H1 (cell line): ENCODE measurements at regions not wholly inside any gene's neighbourhood (a gene's known extent, or its start where the extent isn't known, plus 50 kb on each side); places are given as distances from the start of the nearest gene placed in this dataset.

Experiments
- CTCF ChIP-seq, 3 experiments: IDR thresholded peaks; 1 replicate in 2 of 3; 2 replicates in 1 of 3; pipeline versions ENCODE4 v1.5.1 to v1.6.1; 2011; ENCODE audit warnings: low read length in 3 of 3, mild to moderate bottlenecking in 3 of 3, inconsistent platforms in 2 of 3, low read depth in 1 of 3, moderate library complexity in 1 of 3; ENCODE audit not compliant: insufficient read depth in 1 of 3; ENCODE audit errors: control extremely low read depth in 1 of 3
- POLR2AphosphoS5 ChIP-seq: IDR thresholded peaks from 2 replicates; pipeline ENCODE4 v1.6.1; 2011; ENCODE audit warnings: low read depth, low read length
- SAP30 ChIP-seq: fragments of 300-600 bp; sonication (generic); IDR thresholded peaks from 2 replicates; pipeline ENCODE4 v1.7.1; 2012; ENCODE audit warnings: low read length, moderate library complexity, mild to moderate bottlenecking, inconsistent platforms; ENCODE audit not compliant: insufficient read depth, insufficient replicate concordance
- TAF1 ChIP-seq: IDR thresholded peaks from 2 replicates; pipeline ENCODE4 v1.6.1; 2011; ENCODE audit warnings: mild to moderate bottlenecking, low read depth, low read length
- TF ChIP-seq, protein P1 (sequence below): IDR thresholded peaks from 2 replicates; pipeline ENCODE4 v1.6.1; 2012; ENCODE audit warnings: inconsistent platforms
- TF ChIP-seq, protein P2 (sequence below): IDR thresholded peaks from 2 replicates; pipeline ENCODE4 v1.6.1; 2011; ENCODE audit warnings: low read length, improper control_type of control experiment

DNA sequence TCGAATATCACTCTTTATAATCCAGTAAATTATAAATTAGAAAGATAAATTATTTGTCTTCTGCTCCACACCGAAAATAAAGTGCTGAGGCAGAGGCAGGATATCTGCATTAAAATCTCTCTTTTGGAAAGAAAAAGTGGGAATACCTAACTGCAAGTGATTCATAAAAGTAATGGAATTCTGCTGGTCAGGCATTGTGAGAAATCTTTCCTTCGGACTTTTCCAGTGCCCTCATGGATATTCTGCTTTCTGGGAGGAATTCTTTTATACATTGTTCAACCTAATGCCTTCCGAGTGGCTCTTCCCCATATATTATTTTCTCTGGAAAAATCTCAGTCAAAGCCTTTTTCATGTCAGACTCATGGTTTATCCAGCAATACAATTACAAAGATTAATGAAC is 158.3 kb upstream of the RNPC3 start:
- TF ChIP-seq TAF1 (no peak), CTCF (IDR thresholded peaks at IDR 0.05; ENCODE audit: control extremely low read depth in 1 of 3, insufficient read depth in 1 of 3, low read depth in 1 of 3, low read length in 3 of 3) (no peak), POLR2AphosphoS5 (no peak), SAP30 (no peak)
- TF ChIP-seq, protein P1, sequence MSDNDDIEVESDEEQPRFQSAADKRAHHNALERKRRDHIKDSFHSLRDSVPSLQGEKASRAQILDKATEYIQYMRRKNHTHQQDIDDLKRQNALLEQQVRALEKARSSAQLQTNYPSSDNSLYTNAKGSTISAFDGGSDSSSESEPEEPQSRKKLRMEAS, result no peak
- TF ChIP-seq, protein P2, sequence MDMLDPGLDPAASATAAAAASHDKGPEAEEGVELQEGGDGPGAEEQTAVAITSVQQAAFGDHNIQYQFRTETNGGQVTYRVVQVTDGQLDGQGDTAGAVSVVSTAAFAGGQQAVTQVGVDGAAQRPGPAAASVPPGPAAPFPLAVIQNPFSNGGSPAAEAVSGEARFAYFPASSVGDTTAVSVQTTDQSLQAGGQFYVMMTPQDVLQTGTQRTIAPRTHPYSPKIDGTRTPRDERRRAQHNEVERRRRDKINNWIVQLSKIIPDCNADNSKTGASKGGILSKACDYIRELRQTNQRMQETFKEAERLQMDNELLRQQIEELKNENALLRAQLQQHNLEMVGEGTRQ, result no peak
